GM12878 (cell line): ENCODE measurements at regions not wholly inside any gene's neighbourhood (a gene's known extent, or its start where the extent isn't known, plus 50 kb on each side); places are given as distances from the start of the nearest gene placed in this dataset.

Experiments used
- BHLHE40 ChIP-seq, 2 experiments: fragments of 450-650 bp in 1 of 2; IDR thresholded peaks; 2 replicates each; pipeline ENCODE4 v1.6.1; 2011 to 2017; ENCODE audit warnings: low read depth in 2 of 2, borderline replicate concordance in 1 of 2, improper control_type of control experiment in 1 of 2, low read length in 1 of 2, mild to moderate bottlenecking in 1 of 2
- CTCF ChIP-seq, 3 experiments: IDR thresholded peaks in 2 of 3; conservative IDR thresholded peaks in 1 of 3; 2 replicates each; pipeline ENCODE4 v1.5.1; 2011; ENCODE audit warnings: low read depth in 3 of 3, low read length in 3 of 3, mild to moderate bottlenecking in 3 of 3, control low read depth in 2 of 3, moderate library complexity in 2 of 3, inconsistent platforms in 1 of 3, mixed read lengths in 1 of 3; ENCODE audit not compliant: control insufficient read depth in 2 of 3, insufficient read depth in 1 of 3; ENCODE audit errors: extremely low read depth in 1 of 3
- EP300 ChIP-seq, 2 experiments: fragments of 150-350 bp in 1 of 2; IDR thresholded peaks; 2 replicates each; pipeline ENCODE4 v1.6.1; 2011 to 2012; ENCODE audit warnings: low read depth in 2 of 2, low read length in 2 of 2, borderline replicate concordance in 1 of 2, improper control_type of control experiment in 1 of 2, inconsistent platforms in 1 of 2; ENCODE audit not compliant: control insufficient read depth in 1 of 2
- EZH2 ChIP-seq: IDR thresholded peaks from 2 replicates; pipeline ENCODE4 v1.6.1; 2012; ENCODE audit warnings: low read depth, mild to moderate bottlenecking, control low read depth, inconsistent platforms, low read length, borderline replicate concordance; ENCODE audit not compliant: control insufficient read depth
- GATAD2B ChIP-seq: fragments of 450-650 bp; conservative IDR thresholded peaks from 2 replicates; pipeline ENCODE4 v1.6.1; 2017; ENCODE audit warnings: low read depth, mild to moderate bottlenecking, moderate library complexity
- HCFC1 ChIP-seq: fragments of 150-350 bp; IDR thresholded peaks from 2 replicates; pipeline ENCODE4 v1.6.1; 2014; ENCODE audit warnings: low read length
- MYB ChIP-seq: fragments of 150-350 bp; IDR thresholded peaks from 2 replicates; pipeline ENCODE4 v1.6.1; 2014; ENCODE audit warnings: mild to moderate bottlenecking, low read depth, low read length, borderline replicate concordance
- RCOR1 ChIP-seq: conservative IDR thresholded peaks from 2 replicates; pipeline ENCODE4 v1.6.1; 2012; ENCODE audit warnings: low read depth, low read length, improper control_type of control experiment
- REST ChIP-seq: IDR thresholded peaks from 2 replicates; pipeline ENCODE4 v1.6.1; 2012; ENCODE audit warnings: mild to moderate bottlenecking, low read depth, low read length
- SMC3 ChIP-seq: IDR thresholded peaks from 2 replicates; pipeline ENCODE4 v1.6.1; 2011; ENCODE audit warnings: low read length, improper control_type of control experiment, borderline replicate concordance
- SRF ChIP-seq, 2 experiments: IDR thresholded peaks; 2 replicates each; pipeline ENCODE4 v1.6.1; 2011; ENCODE audit warnings: low read depth in 2 of 2, low read length in 2 of 2, mild to moderate bottlenecking in 1 of 2, moderate library complexity in 1 of 2
- SUPT20H ChIP-seq: IDR thresholded peaks from 2 replicates; pipeline ENCODE4 v1.6.1; 2011; ENCODE audit warnings: low read depth, mild to moderate bottlenecking, low read length, moderate library complexity, borderline replicate concordance; ENCODE audit not compliant: control insufficient read depth
- ZBTB33 ChIP-seq: fragments of 450-650 bp; IDR thresholded peaks from 2 replicates; pipeline ENCODE4 v1.6.1; 2017; ENCODE audit warnings: mild to moderate bottlenecking
- TF ChIP-seq, protein P1 (sequence below): IDR thresholded peaks from 2 replicates; pipeline ENCODE4 v1.6.1; 2012; ENCODE audit warnings: low read depth, low read length, improper control_type of control experiment

DNA sequence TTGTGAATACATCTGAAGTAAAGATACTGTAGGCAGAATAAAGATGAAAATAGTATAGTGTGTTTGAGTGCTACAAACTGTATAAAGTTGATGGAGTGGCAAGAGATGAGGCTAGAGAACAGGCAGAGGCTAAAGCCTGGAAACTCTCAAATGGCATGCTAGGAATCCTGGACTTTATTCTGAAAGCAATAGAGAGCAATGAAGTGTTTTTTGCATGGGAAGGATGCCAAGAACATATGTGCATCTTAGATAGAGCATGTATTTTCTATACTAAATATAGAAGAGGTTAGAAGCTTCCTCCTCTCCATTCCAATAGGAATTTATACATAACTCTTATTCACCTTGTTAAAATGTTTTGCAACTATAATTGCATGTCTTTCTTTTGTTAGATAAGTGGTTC is 86.3 kb upstream of the TMTC2 start:
- TF ChIP-seq MYB, result no peak
- TF ChIP-seq, protein P1, sequence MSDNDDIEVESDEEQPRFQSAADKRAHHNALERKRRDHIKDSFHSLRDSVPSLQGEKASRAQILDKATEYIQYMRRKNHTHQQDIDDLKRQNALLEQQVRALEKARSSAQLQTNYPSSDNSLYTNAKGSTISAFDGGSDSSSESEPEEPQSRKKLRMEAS, result no peak
- TF ChIP-seq GATAD2B, result no peak
- no peak for TF ChIP-seq SUPT20H
- TF ChIP-seq CTCF (IDR thresholded peaks at IDR 0.05 in 2 of 3, conservative IDR thresholded peaks at IDR 0.05 in 1 of 3; ENCODE audit: control insufficient read depth in 2 of 3, extremely low read depth in 1 of 3, insufficient read depth in 1 of 3, low read depth in 3 of 3, low read length in 3 of 3), result no peak
- TF ChIP-seq REST, result no peak
- no peak for TF ChIP-seq EP300 (IDR thresholded peaks at IDR 0.05; ENCODE audit: borderline replicate concordance in 1 of 2, control insufficient read depth in 1 of 2, low read depth in 2 of 2, low read length in 2 of 2)
- TF ChIP-seq SMC3, result no peak
- TF ChIP-seq HCFC1, result no peak
- TF ChIP-seq EZH2, result no peak
- no peak for TF ChIP-seq BHLHE40 (IDR thresholded peaks at IDR 0.05; ENCODE audit: borderline replicate concordance in 1 of 2, low read depth in 2 of 2, low read length in 1 of 2)
- no peak for TF ChIP-seq RCOR1
- no peak for TF ChIP-seq SRF (IDR thresholded peaks at IDR 0.05; ENCODE audit: low read depth in 2 of 2, low read length in 2 of 2)
- no peak for TF ChIP-seq ZBTB33
